ENCODE measurements at regions not wholly inside any gene's neighbourhood (a gene's known extent, or its start where the extent isn't known, plus 50 kb on each side); places are given as distances from the start of the nearest gene placed in this dataset.

DNA sequence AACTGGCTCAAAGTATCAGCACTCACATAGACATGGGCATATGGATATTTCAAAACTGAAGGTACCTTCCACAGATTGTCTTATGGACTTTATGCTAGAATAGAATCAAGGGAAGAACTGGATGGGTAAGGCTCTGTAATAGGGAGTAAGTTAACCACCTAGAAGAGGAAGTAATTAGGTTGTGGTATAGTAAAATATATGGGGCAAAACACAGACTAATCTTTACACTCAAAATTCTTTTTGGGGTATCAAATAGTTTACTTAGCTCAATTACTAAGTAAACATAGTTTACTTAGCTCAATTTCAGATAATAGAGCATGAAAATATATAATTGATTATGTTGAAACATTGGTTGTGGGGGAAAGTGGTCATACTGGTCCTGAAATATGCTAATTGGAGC lies 94.2 kb upstream of the ATXN1 start:
- TF ChIP-seq ARID1B (IDR thresholded peaks at IDR 0.05) (no peak), ZNF23 (CRISPR knock-in tag; IDR thresholded peaks at IDR 0.05) (no peak), KLF10 (CRISPR knock-in tag; IDR thresholded peaks at IDR 0.05) (no peak), TAF1 (IDR thresholded peaks at IDR 0.05; ENCODE audit: control insufficient read depth, extremely low read depth, insufficient read depth, low read length, severe bottlenecking) (no peak), RBFOX2 (IDR thresholded peaks at IDR 0.05; ENCODE audit: low read depth, low read length) (no peak), JUND (IDR thresholded peaks at IDR 0.05; ENCODE audit: borderline replicate concordance, low read depth, low read length) (no peak), JUND (tag; IDR thresholded peaks at IDR 0.05; ENCODE audit: borderline replicate concordance, low read depth, low read length) (no peak)
- TF ChIP-seq, protein P1, sequence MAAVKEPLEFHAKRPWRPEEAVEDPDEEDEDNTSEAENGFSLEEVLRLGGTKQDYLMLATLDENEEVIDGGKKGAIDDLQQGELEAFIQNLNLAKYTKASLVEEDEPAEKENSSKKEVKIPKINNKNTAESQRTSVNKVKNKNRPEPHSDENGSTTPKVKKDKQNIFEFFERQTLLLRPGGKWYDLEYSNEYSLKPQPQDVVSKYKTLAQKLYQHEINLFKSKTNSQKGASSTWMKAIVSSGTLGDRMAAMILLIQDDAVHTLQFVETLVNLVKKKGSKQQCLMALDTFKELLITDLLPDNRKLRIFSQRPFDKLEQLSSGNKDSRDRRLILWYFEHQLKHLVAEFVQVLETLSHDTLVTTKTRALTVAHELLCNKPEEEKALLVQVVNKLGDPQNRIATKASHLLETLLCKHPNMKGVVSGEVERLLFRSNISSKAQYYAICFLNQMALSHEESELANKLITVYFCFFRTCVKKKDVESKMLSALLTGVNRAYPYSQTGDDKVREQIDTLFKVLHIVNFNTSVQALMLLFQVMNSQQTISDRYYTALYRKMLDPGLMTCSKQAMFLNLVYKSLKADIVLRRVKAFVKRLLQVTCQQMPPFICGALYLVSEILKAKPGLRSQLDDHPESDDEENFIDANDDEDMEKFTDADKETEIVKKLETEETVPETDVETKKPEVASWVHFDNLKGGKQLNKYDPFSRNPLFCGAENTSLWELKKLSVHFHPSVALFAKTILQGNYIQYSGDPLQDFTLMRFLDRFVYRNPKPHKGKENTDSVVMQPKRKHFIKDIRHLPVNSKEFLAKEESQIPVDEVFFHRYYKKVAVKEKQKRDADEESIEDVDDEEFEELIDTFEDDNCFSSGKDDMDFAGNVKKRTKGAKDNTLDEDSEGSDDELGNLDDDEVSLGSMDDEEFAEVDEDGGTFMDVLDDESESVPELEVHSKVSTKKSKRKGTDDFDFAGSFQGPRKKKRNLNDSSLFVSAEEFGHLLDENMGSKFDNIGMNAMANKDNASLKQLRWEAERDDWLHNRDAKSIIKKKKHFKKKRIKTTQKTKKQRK (IDR thresholded peaks at IDR 0.05; ENCODE audit: borderline replicate concordance, low read depth, low read length) = no peak
- TF ChIP-seq, protein P2, sequence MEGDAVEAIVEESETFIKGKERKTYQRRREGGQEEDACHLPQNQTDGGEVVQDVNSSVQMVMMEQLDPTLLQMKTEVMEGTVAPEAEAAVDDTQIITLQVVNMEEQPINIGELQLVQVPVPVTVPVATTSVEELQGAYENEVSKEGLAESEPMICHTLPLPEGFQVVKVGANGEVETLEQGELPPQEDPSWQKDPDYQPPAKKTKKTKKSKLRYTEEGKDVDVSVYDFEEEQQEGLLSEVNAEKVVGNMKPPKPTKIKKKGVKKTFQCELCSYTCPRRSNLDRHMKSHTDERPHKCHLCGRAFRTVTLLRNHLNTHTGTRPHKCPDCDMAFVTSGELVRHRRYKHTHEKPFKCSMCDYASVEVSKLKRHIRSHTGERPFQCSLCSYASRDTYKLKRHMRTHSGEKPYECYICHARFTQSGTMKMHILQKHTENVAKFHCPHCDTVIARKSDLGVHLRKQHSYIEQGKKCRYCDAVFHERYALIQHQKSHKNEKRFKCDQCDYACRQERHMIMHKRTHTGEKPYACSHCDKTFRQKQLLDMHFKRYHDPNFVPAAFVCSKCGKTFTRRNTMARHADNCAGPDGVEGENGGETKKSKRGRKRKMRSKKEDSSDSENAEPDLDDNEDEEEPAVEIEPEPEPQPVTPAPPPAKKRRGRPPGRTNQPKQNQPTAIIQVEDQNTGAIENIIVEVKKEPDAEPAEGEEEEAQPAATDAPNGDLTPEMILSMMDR (IDR thresholded peaks at IDR 0.05 in 2 of 3, conservative IDR thresholded peaks at IDR 0.05 in 1 of 3; ENCODE audit: insufficient read depth in 2 of 3, low read depth in 1 of 3, low read length in 3 of 3) = no peak

All from K562 (cell line).